DMS114 treated with DMSO at 0.1 percent for 48 hours (cell line): ENCODE measurements at regions not wholly inside any gene's neighbourhood (a gene's known extent, or its start where the extent isn't known, plus 50 kb on each side); places are given as distances from the start of the nearest gene placed in this dataset.

Source experiments
- DNase-seq: peaks from one replicate; lab custom pipeline; 2025; ENCODE audit not compliant: unreplicated experiment; lab: John Stamatoyannopoulos, UW

- no peak for DNase-seq
These were observed 279.3 kb downstream of the YTHDC2 start for GRCh38 chr5:113792806-113793205.

DNA sequence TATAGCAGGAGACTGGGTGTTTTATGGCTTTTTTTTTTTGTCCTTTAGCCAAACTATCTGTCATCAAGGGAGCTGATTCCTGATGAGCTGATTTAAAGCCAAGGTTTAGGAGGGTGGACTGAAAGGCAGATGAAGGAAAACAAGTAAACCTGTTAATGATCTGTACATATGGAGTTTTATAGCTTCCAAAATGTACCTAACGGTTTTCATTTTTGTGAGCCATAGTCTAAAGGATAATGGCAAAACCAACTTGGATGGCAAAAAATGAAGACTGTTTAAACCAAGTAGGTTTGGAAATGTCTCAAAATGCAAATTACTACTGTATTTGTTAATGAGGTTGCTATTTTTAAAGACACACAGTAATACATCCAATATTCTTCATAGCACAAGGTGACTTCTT is 281.5 kb downstream of the YTHDC2 start:
- DNase-seq, result no peak

- DNase-seq, result no peak
These were observed 287.2 kb downstream of the YTHDC2 start for GRCh38 chr5:113800686-113801085.

GRCh38 chr5:113804264-113804663 is 290.8 kb downstream of the YTHDC2 start:
- no peak for DNase-seq

DNA sequence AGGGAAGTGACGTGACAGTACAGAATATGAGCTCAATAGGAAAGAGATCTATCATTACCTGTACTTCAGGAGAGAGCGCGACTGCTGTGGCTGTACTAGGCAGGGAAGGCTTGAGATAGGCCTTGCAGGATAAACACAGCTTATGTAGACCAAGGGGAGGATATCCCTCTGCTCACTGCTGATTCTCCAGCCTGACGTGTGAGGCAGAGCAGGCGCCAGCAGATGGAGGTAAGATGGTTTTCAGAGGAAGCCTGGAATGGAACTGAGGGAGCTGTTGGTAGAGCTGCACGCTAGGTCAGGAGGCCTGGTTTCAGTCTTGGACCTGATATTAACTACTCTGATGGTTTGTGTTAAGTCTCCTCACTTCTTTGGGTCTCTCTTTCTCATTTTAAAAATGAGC is 291.4 kb downstream of the YTHDC2 start:
- no peak for DNase-seq

- no peak for DNase-seq
These were observed 292.8 kb downstream of the YTHDC2 start for GRCh38 chr5:113806250-113806649.

- DNase-seq, result no peak
These were observed 293.4 kb downstream of the YTHDC2 start for GRCh38 chr5:113806904-113807303.

- DNase-seq, result no peak
These were observed 294.0 kb downstream of the YTHDC2 start for GRCh38 chr5:113807427-113807991.

GRCh38 chr5:113808956-113809355 is 295.5 kb downstream of the YTHDC2 start:
- no peak for DNase-seq

DNA sequence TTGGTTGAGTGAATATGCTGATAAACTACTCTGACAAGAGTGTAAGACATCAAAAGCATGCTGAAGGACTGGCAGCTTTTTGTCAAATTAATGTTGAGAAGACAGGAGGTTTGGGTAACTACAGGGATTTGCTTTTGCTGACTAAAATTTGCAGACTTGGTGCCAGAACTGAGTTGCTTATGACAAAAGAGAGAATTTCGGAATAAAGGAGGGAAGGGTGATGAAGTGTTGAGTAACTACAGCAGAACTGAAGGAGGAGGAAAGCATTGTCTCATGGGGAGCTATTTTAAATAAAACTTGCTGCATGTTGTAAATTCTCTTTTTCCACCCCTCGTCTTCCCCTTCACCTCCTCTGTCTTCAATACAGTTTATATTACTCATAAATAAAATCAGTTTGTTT is 296.1 kb downstream of the YTHDC2 start:
- DNase-seq, result no peak

DNA sequence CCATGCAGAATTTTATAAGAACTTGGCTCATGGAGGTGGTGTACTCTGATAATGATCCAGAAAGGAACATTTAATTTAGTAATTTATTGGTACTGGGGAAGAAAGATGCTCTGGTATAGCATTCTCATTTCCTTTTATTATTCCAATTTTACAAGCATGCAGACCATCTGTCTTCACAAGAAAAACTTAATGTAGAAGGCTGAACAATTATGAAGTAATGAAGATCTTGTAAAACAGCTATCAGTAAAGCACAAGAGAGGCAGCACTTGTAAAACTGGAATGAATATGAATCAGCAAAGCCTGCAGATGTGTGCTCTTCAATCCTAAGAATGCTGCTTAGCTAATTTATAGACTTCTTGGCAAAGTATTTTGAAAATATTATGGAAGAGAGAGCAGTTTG is 300.0 kb downstream of the YTHDC2 start:
- no peak for DNase-seq

DNA sequence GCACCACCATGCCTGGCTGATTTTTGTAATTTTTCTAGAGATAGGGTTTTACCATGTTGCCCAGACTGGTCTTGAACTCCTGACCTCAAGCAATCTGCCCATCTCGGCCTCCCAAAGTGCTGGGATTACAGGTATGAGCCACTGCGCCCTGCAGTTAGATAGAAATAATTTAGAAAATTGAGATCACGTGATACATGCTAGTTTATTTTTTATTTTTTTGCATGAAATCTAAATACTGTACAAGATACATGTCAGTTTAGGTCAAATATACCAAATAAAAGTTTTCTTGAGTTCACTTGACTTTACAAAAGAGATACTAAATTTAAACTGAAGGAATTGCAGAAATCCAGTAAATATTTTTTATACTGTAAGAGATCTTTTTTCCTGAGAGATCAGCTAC is 304.2 kb downstream of the YTHDC2 start:
- DNase-seq, result no peak

DNA sequence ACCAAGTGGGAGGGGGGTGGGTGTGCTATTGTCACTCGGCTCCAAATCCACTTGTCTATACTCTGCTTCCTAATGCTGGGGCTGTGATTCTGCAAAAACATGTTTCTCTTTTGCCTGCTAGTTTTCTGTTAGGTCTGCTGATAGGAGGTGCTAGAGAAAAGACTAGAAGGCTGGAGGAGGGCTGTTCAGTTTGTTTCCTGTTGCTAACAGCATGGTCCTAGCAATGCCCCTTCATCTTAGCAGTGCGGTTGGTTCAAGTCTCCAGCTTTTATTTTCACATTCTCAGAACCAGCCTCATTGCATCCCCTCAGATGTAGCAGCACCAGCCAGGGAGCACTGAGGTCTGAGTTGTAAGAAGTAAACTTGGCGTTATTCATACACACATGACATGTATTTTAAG is 310.2 kb downstream of the YTHDC2 start:
- no peak for DNase-seq

GRCh38 chr5:113824307-113824706 is 310.8 kb downstream of the YTHDC2 start:
- DNase-seq, result no peak

GRCh38 chr5:113825176-113825575 is 311.7 kb downstream of the YTHDC2 start:
- DNase-seq, result no peak

DNA sequence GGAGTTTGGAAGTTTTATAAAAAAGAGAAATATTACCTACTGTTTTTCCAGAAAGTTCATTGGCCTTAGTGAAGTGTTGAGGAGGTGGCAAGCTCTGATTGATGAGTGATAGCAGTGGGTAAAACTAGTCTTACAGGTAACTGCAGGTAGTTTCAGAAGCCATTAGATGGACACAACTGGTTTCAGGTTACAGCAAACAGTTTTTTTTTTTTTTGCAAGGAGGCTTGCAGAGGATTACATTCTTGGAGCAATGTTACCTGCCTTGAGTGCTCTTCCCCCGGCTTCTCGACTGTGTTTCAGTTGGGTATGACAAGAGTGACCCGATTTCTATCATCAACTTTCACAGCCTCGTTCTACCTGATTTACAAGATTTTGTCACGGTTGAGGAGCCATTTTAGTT is 333.4 kb downstream of the YTHDC2 start:
- no peak for DNase-seq

DNA sequence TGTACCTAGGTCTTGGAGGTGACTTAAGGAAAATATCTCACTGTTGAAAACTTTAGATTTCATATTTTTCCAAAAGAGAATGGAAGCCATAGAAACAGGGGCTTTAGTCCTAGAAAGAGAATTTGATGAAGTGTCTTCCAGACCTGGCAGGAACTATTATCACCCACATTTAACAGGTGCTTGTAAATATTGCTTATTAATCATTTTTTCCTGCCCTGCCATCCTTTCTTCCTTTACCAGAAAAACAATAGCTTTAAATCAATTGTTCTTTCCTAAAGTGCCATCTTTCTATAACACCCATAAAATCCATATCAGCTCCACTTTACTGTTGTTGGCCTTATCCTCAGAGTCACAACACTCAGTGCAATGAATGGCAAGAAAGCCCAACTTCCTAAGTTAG is 350.9 kb downstream of the YTHDC2 start:
- no peak for DNase-seq

- DNase-seq, result no peak
These were observed 353.3 kb downstream of the YTHDC2 start for GRCh38 chr5:113866763-113867162.

- no peak for DNase-seq
These were observed 356.1 kb downstream of the YTHDC2 start for GRCh38 chr5:113869611-113870010.

GRCh38 chr5:113871972-113872371 is 358.5 kb downstream of the YTHDC2 start:
- no peak for DNase-seq

DNA sequence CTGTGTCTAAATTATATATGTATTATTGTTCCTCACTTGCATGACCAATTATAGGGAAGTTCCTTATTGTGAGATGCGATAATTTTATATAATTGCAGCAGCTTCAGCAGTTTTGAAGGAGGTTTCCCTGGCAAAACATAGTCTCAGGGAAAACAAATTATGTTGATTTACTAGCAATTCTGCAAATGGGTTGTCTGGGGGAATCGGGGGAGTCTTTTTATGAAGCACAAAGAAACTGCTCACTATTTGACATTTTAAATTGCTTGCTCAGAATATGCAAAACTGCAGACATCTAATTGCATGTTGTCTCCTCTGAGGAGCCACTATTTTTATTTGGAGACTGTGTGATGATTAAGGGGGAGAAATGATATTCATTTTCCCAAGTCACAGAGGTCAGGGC is 361.6 kb downstream of the YTHDC2 start:
- no peak for DNase-seq

- DNase-seq, result no peak
These were observed 378.0 kb downstream of the YTHDC2 start for GRCh38 chr5:113891491-113891890.

DNA sequence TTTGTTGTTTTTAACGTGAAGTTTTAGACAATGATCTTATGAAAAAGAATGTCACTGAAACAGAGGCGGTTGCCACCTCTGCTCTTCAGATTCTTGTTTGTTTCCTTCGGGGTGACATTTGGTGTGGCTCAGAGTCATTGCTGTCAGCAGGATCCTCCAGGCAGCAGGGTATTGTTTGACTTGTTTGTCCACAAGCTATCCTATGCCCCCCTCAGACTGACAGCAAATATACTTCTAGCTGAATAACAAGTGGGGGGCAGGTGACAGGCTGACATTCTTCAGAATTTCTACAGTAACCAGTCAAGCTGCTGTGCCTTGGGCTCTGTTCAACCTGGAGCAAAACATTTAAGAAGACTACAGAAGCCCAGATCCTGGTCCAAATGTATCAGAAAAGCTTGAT is 383.3 kb downstream of the YTHDC2 start:
- DNase-seq, result no peak

- no peak for DNase-seq
These were observed 384.3 kb downstream of the YTHDC2 start for GRCh38 chr5:113897748-113898147.
